HG03060 (cell line): ENCODE measurements at regions not wholly inside any gene's neighbourhood (a gene's known extent, or its start where the extent isn't known, plus 50 kb on each side); places are given as distances from the start of the nearest gene placed in this dataset.
"Not testable (repeated sequence)": the region's sequence is repeated elsewhere in the genome, so short reads cannot be mapped to it uniquely, and the experiment has no call there.

Experiments used
- ATAC-seq: cut with Tn5 transposase; IDR thresholded peaks from one replicate; pipeline ENCODE4 v1.9.1; 2021; ENCODE audit warnings: low read depth, moderate number of reproducible peaks; ENCODE audit not compliant: unreplicated experiment

DNA sequence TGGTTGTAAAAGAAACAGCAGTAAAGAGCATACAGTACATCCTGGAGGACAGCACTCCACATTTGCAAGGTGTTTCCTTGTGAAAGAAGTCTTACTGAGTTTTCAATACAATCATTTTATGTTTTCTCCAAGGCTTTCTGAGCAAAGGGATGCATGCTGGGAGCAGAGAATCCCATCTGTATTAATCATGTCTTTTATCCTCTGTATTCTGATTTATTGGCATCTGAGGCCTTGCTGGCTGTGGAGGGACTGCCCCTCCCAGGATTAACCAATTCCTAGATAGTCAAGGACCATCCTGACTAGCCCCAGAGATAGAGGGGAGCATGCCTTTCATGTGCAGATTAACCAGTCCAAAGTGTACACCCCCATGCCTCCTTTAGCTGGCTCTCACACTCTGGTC is 476.3 kb downstream of the SIPA1L2 start:
- ATAC-seq, result no peak

DNA sequence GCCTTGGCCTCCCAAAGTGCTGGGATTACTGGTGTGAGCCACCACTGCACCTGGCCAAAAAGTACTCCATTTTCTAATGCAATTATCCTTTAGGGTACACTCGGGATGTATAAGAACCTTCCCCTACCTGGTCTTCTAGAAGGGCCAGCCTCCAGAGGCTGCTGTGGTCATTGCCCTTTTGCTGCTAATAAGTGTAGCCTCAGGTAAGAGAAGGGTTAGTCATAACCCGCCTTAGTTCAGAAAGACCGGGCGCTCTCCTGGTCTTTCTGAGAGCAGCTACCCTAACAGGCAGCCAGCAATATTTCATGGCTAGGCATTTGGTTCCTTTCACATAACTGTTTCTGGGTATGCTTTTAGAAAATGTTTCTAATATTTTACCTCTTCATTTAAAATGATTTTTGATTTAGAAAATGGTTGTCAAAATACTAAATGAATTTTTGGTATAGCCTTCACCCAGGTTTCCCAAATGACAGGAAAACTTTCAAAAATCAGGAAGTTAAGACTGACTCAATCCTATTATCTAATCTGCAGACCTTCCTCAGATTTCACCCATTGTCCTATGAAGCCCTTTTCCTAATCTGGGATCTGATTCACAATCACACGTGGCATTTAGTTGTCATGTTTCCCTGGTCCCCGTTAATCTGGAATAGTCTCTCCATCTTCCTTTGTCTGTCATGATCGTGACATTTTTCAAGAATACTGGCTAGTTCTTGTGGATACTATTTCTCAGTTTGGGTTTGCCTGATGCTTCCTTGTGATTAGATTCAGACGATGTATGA is 479.0 kb downstream of the SIPA1L2 start:
- no peak for ATAC-seq

DNA sequence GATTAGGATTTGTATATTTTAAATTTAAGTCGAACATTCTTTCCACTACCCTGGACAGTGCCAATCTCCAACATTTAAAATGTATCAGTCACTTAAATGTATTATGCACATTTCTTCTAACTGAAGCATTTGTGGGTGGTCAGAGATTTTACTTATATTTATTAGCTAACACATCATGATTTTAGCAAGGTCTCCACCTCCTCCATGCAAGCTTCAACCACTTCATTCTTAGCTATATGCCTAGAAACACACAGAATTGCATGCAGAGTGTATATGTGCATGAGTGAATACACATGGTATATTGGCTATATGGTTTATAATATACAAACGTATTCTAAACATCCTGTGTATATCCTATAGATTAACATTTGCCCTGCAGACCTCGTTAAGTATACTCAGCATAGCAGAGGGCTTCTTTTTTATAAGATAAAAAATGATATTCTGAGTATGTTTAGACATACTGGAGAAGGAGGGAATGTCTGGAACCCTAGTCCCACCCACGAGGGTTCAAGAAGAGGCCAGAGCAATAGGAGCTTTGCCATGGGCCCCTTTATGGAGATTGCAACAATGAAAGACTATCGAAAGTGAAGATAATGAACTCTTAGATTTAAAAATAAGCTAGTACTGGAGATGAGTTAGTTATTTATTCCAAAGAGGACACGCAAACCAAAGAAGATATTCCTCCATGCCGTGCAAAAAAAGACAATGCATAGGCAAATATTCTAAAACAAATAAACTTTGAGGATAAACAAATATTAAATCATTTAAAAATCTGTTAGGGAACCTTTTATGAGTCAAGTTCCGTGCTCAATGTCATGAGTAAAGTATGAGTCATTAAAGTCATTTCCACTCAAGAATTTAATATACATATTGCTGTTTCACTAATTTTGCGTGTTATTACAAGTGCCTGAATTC is 480.4 kb downstream of the SIPA1L2 start:
- no peak for ATAC-seq

DNA sequence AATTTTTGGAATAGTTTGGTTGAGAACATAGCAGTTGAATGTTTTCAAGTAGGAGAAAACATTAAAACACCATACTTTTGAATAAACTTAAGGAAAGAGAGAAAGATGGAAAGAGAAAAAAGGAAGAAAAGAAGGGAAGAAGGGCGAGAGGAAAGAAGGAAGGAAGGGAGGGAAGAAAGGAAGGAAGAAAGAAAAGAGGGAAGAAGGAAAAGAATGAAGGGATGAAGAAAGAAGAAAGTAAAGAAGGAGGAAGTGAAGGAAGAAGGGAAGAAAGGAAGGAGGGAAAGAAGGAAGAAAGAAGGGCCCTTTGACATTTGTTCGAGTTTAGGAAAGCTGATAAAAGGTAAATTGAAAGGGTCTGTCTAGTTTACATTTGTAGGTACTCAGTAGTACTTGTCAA is 482.7 kb downstream of the SIPA1L2 start:
- no peak for ATAC-seq

DNA sequence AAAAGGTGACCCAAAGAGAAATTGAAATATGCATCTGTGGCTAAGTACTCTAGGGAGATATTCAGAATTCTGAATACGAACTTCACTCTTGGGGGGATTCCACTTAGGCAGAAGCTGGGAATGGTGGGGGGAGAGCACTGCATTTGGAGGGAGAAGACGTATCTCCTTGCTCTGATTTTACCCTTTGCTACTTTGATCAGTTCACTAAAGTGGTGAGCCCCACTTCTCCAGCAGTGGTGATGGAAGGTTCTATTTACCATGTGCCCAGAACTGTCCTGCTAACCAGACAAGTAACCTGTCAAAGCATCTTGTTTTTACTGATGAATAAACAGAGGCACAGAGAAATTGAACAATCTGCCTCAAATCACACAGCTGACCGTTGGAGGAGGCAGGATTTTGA is 483.4 kb downstream of the SIPA1L2 start:
- ATAC-seq, result no peak

DNA sequence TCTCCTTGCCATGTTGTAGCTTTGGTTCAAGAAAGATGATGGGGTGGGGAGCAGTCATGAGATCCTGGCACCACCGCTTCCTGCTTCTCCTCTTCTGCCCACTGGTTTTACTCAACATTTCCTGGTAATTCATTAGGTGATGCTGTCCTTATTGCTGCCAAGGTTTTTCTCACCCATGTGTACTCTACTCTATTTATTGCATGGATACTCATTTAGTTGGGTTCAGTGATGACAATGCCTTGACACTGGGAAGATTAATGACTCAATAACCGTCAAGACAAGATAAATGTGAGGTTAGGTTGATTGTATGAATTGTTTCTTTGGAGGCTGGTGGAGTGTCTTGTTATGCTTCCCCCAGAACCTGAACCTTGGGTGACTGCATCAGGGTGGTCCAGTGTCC is 484.2 kb downstream of the SIPA1L2 start:
- no peak for ATAC-seq

DNA sequence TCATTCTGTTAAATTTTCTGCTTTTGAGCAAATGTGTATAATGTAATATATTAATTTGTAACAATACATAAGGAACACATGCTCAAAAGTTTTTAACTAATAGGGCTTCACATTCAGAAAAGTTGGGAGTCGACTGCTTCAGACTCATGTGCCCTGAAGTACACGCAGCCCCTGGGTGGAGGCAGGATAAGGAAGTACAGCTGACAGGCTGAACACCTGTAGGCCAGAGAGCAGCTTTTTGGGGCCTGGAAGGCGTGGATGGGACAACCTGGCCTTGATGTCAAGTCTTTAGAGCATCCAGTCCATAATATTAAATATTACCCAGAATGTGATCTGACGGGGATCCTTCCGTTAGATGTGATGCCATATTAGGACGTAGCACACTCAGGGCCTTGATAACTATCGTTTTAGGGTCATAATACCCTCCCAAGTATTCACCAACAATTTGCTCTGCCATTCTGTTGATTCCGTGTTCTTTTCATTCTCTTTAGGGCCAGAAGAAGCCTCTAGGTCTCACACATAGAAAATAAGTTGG is 485.2 kb downstream of the SIPA1L2 start:
- ATAC-seq, result no peak

DNA sequence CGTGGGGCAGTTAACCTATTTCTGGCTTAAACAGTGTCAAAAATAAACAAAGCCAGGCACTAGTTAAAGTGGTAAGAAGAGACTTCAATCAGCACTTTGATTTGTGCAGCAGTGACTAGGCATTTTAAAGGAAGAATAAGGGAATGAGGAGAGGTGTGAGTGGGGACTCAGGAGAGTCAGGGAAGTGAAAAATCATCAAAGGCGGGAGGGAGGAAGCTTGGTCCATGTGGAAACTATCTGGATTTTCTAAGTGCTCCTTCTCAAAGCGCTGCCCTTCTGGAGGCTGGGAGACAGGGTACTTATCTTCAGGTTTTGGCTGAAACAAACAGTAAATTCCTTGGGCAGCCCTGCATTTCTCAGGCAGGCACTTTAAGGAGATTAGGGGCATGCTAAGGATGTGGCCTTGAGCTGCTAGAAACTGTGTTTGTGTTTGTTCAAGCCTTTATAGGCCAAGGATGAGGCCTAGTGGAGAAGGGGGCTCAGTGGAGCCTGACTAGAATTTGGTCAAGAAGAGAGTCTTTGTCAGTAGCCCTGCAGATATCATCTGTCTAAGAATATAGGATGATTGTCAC is 486.5 kb downstream of the SIPA1L2 start:
- no peak for ATAC-seq

DNA sequence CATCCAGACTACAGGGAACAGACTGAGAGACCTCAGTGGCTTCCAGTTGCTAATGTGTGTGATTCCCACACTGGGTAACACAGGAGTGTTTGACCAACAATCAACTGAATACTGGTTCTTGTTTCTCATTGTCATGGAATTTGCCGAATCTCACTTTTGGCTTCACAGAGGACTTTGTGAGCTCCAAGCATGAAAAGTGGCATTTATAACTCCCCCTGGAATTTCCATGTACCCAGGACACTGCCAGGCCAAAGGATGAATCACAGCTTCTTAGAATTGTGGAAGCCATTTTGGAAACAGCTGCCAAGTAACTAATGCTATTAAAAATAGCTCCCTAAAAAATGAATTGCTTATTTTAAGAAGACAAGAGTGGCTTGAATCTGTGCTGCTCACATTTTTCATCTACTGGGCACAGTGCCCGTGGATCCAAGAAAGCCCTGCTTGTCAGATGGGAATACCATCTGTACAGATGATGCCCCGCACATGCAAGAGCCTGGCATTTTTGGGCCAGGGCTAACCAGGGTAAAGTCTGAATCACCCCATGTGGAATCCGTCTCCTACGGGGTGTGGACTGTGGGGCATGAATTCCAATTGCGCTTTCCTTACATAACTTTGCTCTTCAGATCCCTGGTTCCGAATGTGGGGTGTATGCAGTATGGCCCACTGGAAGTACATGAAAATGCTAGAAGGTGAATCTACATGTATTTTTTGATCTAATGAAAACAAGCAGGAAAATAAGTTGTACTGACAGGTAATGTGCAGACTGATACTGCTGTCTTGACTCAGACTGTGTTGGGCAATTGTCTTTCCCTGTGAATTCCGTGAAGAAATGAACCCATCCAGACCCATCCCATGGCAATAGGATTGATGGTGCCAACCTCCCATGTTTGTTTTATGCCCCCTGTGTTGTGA is 487.3 kb downstream of the SIPA1L2 start:
- ATAC-seq, result no peak

DNA sequence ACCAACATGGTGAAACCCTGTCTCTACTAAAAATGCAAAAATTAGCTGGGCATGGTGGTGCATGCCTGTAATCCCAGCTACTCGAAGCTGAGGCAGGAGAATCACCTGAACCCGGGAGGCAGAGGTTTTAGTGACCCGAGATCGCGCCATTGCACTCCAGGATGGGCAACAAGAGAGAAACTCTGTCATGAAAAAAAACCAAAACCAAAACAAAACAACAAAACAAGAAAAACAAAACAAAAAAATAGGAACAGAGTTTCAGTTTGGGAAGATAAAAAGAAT is 488.8 kb downstream of the SIPA1L2 start:
- not testable (repeated sequence) for ATAC-seq

DNA sequence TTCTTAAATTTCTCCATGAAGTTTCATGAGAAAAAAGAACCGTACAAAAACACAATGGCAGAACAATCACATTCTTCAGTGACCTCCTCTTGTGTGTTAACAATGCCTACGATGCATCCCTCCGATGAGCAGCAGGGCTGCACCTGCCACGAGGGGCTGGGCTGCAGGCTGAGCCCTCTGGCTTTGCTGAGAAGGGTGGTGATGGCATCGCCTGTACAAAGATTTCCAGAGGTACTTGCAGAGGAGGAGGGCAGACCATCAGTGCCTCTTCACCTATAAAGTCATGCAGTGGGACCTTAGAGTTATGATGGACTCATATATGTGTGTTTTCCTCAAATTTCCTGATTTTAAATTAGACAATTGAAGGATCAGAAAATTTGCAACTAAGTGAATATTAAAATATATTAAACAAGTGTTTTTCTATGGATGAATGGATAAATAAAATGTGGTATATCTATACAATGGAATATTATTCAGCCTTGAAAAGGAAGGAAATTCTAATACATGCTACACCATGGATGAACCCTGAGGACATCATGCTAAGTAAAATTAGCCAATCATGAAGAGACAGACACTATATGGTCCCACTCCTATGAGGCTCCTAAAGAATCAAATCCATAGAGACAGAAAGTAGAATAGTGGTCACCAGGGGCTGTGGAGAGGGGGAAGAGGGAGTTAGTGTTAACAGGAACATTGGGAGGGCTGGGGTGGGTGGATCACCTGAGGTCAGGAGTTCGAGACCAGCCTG is 489.3 kb downstream of the SIPA1L2 start:
- ATAC-seq, result no peak

DNA sequence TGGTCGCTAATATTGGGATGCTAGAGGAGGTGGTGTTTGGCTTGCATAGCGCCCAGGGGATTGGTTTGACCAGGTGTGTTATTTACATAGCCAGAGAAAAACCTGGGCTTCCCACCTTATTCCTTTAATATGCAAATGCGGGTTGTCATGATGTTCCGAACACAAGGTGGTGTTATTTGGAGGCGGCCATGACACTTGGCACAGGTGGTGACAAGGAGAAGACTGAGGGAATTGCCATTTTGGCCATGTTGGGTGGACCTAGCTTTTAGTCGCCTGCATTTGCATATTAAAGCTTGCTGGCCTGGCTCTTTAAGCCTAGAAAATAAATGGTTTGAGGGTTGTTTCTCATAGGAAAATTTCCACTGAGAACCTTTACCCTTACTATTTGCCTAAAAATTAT is 490.5 kb downstream of the SIPA1L2 start:
- no peak for ATAC-seq

DNA sequence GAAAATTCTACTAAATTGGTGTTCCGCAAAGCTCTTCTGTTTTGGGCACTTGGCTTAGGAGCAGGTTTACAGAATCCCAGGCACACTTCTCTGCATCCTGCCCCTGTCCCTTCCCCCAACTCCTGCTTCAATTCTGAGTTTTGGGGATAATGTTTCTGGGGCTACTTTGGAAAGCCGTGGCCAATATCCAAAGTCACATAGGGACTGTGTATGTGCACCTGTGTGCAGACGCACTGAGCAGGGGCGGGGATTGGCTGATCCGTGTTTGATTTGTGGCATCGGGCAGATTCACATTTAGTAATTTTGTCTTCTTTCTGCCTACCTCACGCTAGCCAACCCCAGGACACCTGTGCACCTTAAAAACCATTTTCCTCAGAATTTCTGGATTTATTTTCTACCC is 491.9 kb downstream of the SIPA1L2 start:
- no peak for ATAC-seq

DNA sequence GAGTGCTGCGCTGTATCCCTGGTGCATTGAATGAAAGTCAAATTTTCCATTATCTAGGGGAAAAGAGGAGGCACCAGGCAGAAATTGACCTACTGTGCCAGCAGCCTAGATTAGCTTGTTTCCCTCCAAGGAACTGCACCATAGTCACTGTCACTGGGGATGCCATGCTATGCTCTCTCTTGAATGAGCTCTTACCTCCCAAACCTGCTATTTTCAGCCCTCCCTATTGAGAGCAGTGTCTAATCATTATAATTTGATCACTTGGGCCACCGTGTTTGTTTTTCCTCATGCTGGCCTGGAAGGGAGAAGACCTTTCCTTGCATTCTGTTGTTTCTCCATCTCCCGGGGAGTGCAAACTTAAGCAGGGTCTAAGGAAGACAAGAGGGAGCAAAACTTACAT is 492.9 kb downstream of the SIPA1L2 start:
- ATAC-seq, result no peak

DNA sequence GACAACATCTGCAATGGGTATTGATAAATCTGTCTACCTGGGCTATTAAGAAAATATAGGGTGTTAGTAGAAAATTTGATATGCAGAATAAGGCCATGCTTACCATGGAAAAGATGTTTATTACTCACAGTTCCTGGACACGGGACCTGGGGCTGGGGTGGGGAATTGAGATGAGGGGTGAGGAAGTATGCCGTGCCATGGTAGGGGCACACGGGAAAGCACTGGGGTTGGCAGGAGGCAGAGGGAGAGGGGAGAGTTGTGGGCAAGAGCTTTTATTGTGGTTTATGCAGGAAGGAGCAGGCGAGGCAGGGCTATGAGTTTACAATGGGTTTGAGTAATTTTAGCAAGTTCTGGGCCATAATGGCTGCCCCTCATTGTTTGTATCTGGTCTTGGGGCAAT is 493.8 kb downstream of the SIPA1L2 start:
- ATAC-seq, result no peak

DNA sequence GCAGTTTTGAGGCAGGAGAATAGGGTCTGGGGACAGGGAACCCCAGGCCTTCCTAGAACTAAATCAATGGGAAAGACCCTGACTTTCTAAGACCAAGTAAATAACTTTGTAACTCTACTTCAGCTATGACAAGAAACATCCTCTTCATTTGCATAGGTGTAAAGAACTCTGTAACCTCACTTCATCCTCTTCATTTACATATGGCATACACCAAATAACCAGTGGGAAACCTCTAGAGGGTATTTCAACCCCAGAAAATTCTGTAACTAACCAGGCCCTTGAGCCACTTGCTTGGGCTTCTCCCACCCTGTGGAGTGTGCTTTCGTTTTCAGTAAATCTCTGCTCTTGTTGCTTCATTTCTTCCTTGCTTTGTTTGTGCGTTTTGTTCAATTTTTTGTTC is 495.6 kb downstream of the SIPA1L2 start:
- no peak for ATAC-seq

DNA sequence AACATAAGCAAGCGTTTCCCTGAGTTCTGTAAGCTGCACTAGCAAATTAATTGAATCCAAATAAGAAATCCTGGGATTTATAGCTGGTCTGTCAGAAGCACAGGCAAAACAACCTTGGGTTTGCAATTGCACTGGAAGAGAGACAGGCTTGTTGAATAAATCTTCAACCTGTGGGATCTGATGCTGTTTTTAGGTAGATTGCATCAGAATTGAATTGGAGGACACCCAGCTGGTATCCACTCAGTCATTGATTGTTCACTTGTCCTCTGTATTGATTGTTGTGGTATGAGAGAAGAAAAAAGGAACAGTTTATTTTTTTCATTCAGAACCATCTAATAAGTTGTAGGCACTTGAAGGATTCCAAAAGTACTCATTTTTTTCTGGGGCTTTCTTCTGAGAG is 497.4 kb downstream of the SIPA1L2 start:
- no peak for ATAC-seq

DNA sequence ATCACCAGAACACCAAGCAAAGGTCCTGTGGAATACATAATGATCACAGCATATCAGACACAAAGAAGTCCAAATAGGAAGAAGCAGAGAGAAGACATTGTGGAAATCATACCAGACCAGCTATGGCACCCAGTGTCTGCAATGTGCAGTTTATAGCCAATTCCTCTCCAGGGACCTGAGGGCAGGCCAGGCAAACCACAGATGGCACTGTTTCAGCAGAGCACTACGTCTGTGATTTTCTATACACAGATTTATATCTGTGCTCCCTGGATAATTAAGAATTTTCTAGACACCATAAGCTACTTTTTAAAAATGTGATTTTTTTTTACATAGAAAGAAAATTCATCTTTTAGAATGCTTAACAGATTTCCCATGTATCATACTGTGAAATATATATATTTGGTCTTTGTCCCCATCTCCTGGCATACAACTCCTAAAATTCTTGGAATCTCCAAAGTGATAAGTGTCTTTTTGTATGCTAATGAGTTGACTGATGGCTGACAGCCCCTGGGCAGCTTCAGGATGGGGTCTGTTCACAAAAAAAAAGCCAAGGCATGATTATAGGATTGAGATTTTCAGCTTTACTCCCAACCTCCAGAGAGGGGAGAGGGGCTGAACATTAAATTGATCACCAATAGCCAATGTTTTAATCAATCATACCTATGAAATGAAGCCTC is 498.1 kb downstream of the SIPA1L2 start:
- ATAC-seq, result no peak

DNA sequence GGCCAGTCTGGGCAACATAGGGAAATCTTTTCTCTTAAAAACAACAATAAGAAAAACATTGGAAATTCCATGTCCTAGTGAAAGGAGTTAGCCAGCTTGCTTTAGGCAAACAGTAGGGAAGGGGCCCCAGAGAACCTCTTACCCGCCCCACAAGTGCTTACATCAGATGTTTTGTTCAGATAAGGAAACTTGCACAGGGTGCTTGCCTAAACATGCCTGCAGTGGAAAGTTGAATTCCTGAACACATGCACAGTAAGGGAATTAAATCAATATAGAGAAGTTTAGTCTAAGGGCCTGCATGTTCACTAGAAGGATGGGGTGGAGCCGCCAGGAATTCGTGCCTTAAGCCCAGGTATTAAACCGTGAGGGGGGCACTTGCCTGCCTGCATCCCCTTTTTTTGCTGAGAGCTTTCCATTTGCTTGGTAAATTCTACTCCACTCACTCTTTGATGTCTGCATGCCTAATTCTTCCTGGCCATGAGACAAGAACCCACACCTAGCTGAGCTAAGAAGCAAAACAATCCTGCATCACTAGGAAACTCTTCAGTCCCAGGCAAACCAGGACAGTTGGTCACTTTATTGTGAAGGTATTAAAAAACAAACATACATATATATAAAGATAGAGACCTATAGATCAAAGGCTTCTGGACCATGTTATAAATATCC is 499.0 kb downstream of the SIPA1L2 start:
- ATAC-seq, result no peak
